ENCODE measurements at regions not wholly inside any gene's neighbourhood (a gene's known extent, or its start where the extent isn't known, plus 50 kb on each side); places are given as distances from the start of the nearest gene placed in this dataset.

- no peak for DNase-seq
These were observed 55.6 kb downstream of the ZNF281 start for GRCh38 chr1:200354243-200354642.

GRCh38 chr1:200353232-200353631, 56.6 kb downstream of the ZNF281 start:
- no peak for DNase-seq

- no peak for DNase-seq
These were observed 57.8 kb downstream of the ZNF281 start for GRCh38 chr1:200351826-200352549.

GRCh38 chr1:200351425-200351824, 58.4 kb downstream of the ZNF281 start:
- no peak for DNase-seq

- no peak for DNase-seq
These were observed 63.1 kb downstream of the ZNF281 start for GRCh38 chr1:200346700-200347099.

GRCh38 chr1:200345520-200345919, 64.3 kb downstream of the ZNF281 start:
- DNase-seq, result no peak

- no peak for DNase-seq
These were observed 66.0 kb downstream of the ZNF281 start for GRCh38 chr1:200343874-200344273.

- no peak for DNase-seq
These were observed 67.1 kb downstream of the ZNF281 start for GRCh38 chr1:200342511-200343311.

GRCh38 chr1:200338451-200338850, 71.4 kb downstream of the ZNF281 start:
- no peak for DNase-seq

GRCh38 chr1:200337831-200338230, 72.0 kb downstream of the ZNF281 start:
- DNase-seq, result no peak

- DNase-seq, result no peak
These were observed 72.4 kb downstream of the ZNF281 start for GRCh38 chr1:200337410-200337809.

GRCh38 chr1:200336901-200337391, 72.9 kb downstream of the ZNF281 start:
- no peak for DNase-seq

- no peak for DNase-seq
These were observed 73.6 kb downstream of the ZNF281 start for GRCh38 chr1:200336101-200336845.

GRCh38 chr1:200334661-200335256, 75.1 kb downstream of the ZNF281 start:
- no peak for DNase-seq

- DNase-seq, result no peak
These were observed 76.5 kb downstream of the ZNF281 start for GRCh38 chr1:200333329-200333728.

GRCh38 chr1:200332716-200333115, 77.1 kb downstream of the ZNF281 start:
- no peak for DNase-seq

- DNase-seq, result no peak
These were observed 79.0 kb downstream of the ZNF281 start for GRCh38 chr1:200330741-200331428.

- no peak for DNase-seq
These were observed 80.5 kb downstream of the ZNF281 start for GRCh38 chr1:200329208-200329882.

- no peak for DNase-seq
These were observed 81.5 kb downstream of the ZNF281 start for GRCh38 chr1:200328379-200328778.

GRCh38 chr1:200323856-200324400, 85.9 kb downstream of the ZNF281 start:
- no peak for DNase-seq

GRCh38 chr1:200319148-200319547, 90.7 kb downstream of the ZNF281 start:
- no peak for DNase-seq
